ENCODE measurements at regions not wholly inside any gene's neighbourhood (a gene's known extent, or its start where the extent isn't known, plus 50 kb on each side); places are given as distances from the start of the nearest gene placed in this dataset.

GRCh38 chr5:174293006-174293405 lies 247.5 kb downstream of the NSG2 start:
- H2AFZ ChIP-seq (ENCODE audit: low read length): no peak overlapping the region
- no peak overlapping the region for H3K27ac ChIP-seq (ENCODE audit: insufficient read depth, low read length)
- H3K4me3 ChIP-seq (replicated peaks in 1 of 4; ENCODE audit: control extremely low read depth in 1 of 4, insufficient read depth in 1 of 4, low read depth in 3 of 4, low read length in 4 of 4): no peak overlapping the region
- no peaks in the 10 kb centered on the region for H3K9me3 ChIP-seq (ENCODE audit: control insufficient read depth, insufficient read depth, low read depth, low read length)
- no peaks in the 10 kb centered on the region for H3K27me3 ChIP-seq (ENCODE audit: control insufficient read depth, insufficient read depth, low read length)
- DNase-seq (ENCODE audit: low read depth in 2 of 2): no peak
- H3K4me1 ChIP-seq (ENCODE audit: control insufficient read depth, extremely low read depth, insufficient read depth, low read length): no peaks in the 10 kb centered on the region
- H4K20me1 ChIP-seq (ENCODE audit: control insufficient read depth, extremely low read depth, insufficient read depth, low read length): no peaks in the 10 kb centered on the region
- TF ChIP-seq EZH2 (IDR thresholded peaks at IDR 0.05; ENCODE audit: low read length, missing control alignments) (no peak), CTCF (conservative IDR thresholded peaks at IDR 0.05 in 1 of 2, IDR thresholded peaks at IDR 0.05 in 1 of 2; ENCODE audit: low read depth in 1 of 2, low read length in 2 of 2) (no peak)
- no peaks in the 10 kb centered on the region for H3K79me2 ChIP-seq (ENCODE audit: control insufficient read depth, insufficient read depth, low read length)
- H3K9ac ChIP-seq (ENCODE audit: insufficient read depth, low read length): no peak overlapping the region
- no peak overlapping the region for H3K4me2 ChIP-seq (ENCODE audit: extremely low read depth, insufficient read depth, low read length)
- H3K36me3 ChIP-seq (ENCODE audit: control insufficient read depth, insufficient read depth, low read length): no peaks in the 10 kb centered on the region

GRCh38 chr5:174293481-174293880 lies 248.0 kb downstream of the NSG2 start:
- H3K27me3 ChIP-seq (ENCODE audit: control insufficient read depth, insufficient read depth, low read length): no peaks in the 10 kb centered on the region
- no peak overlapping the region for H2AFZ ChIP-seq (ENCODE audit: low read length)
- H4K20me1 ChIP-seq (ENCODE audit: control insufficient read depth, extremely low read depth, insufficient read depth, low read length): no peaks in the 10 kb centered on the region
- no peaks in the 10 kb centered on the region for H3K4me1 ChIP-seq (ENCODE audit: control insufficient read depth, extremely low read depth, insufficient read depth, low read length)
- H3K79me2 ChIP-seq (ENCODE audit: control insufficient read depth, insufficient read depth, low read length): no peaks in the 10 kb centered on the region
- no peak for DNase-seq (ENCODE audit: low read depth in 2 of 2)
- no peaks in the 10 kb centered on the region for H3K9me3 ChIP-seq (ENCODE audit: control insufficient read depth, insufficient read depth, low read depth, low read length)
- TF ChIP-seq EZH2 (IDR thresholded peaks at IDR 0.05; ENCODE audit: low read length, missing control alignments) (no peak), CTCF (conservative IDR thresholded peaks at IDR 0.05 in 1 of 2, IDR thresholded peaks at IDR 0.05 in 1 of 2; ENCODE audit: low read depth in 1 of 2, low read length in 2 of 2) (no peak)
- no peaks in the 10 kb centered on the region for H3K36me3 ChIP-seq (ENCODE audit: control insufficient read depth, insufficient read depth, low read length)
- no peak overlapping the region for H3K4me3 ChIP-seq (replicated peaks in 1 of 4; ENCODE audit: control extremely low read depth in 1 of 4, insufficient read depth in 1 of 4, low read depth in 3 of 4, low read length in 4 of 4)
- no peak overlapping the region for H3K9ac ChIP-seq (ENCODE audit: insufficient read depth, low read length)
- H3K27ac ChIP-seq (ENCODE audit: insufficient read depth, low read length): no peak overlapping the region
- no peak overlapping the region for H3K4me2 ChIP-seq (ENCODE audit: extremely low read depth, insufficient read depth, low read length)

GRCh38 chr5:174294891-174295620 lies 249.6 kb downstream of the NSG2 start:
- Histone ChIP-seq H3K36me3 (ENCODE audit: control insufficient read depth, insufficient read depth, low read length) (no peaks in the 10 kb centered on the region), H4K20me1 (ENCODE audit: control insufficient read depth, extremely low read depth, insufficient read depth, low read length) (no peaks in the 10 kb centered on the region), H3K4me3 (replicated peaks in 1 of 4; ENCODE audit: control extremely low read depth in 1 of 4, insufficient read depth in 1 of 4, low read depth in 3 of 4, low read length in 4 of 4) (no peak overlapping the region), H3K79me2 (ENCODE audit: control insufficient read depth, insufficient read depth, low read length) (no peaks in the 10 kb centered on the region), H3K4me2 (ENCODE audit: extremely low read depth, insufficient read depth, low read length) (no peak overlapping the region), H2AFZ (ENCODE audit: low read length) (no peak overlapping the region), H3K27me3 (ENCODE audit: control insufficient read depth, insufficient read depth, low read length) (no peaks in the 10 kb centered on the region), H3K4me1 (ENCODE audit: control insufficient read depth, extremely low read depth, insufficient read depth, low read length) (no peaks in the 10 kb centered on the region), H3K9me3 (ENCODE audit: control insufficient read depth, insufficient read depth, low read depth, low read length) (no peaks in the 10 kb centered on the region), H3K9ac (ENCODE audit: insufficient read depth, low read length) (no peak overlapping the region), H3K27ac (ENCODE audit: insufficient read depth, low read length) (no peak overlapping the region)
- DNase-seq (ENCODE audit: low read depth in 2 of 2): no peak
- TF ChIP-seq CTCF (conservative IDR thresholded peaks at IDR 0.05 in 1 of 2, IDR thresholded peaks at IDR 0.05 in 1 of 2; ENCODE audit: low read depth in 1 of 2, low read length in 2 of 2) (no peak), EZH2 (IDR thresholded peaks at IDR 0.05; ENCODE audit: low read length, missing control alignments) (no peak)
